Adrenal gland (tissue), 9 donors: ENCODE measurements at regions not wholly inside any gene's neighbourhood (a gene's known extent, or its start where the extent isn't known, plus 50 kb on each side); places are given as distances from the start of the nearest gene placed in this dataset.

Source experiments
- DNase-seq, 7 donors: peaks; one replicate each; pipeline ENCODE4 v3.0.0-alpha.2; 2019 to 2020
- H3K27ac ChIP-seq, 5 donors: fragments of 200-600 bp; sonication (generic) in 4 of 5; 1 replicate in 3 of 5; 2 replicates in 2 of 5; pipeline versions ENCODE4 v1.5.1 to v1.8.0; 2016 to 2020; ENCODE audit warnings: mild to moderate bottlenecking in 1 of 5
- H3K27me3 ChIP-seq: fragments of 200-600 bp; 2 replicates; pipeline ENCODE4 v1.8.0; 2021
- H3K36me3 ChIP-seq, 2 donors: fragments of 200-600 bp; replicated peaks in 1 of 2; 1 replicate in 1 of 2; 2 replicates in 1 of 2; pipeline versions ENCODE4 v1.5.1 to v1.8.0; 2018 to 2022
- H3K4me1 ChIP-seq, 2 donors: fragments of 200-600 bp; replicated peaks in 1 of 2; 1 replicate in 1 of 2; 2 replicates in 1 of 2; pipeline versions ENCODE4 v1.5.1 to v1.8.0; 2018 to 2021
- H3K4me3 ChIP-seq, 4 donors: fragments of 200-600 bp; sonication (generic) in 3 of 4; one replicate each; pipeline ENCODE4 v1.5.1; 2016 to 2018
- H3K9me3 ChIP-seq, 3 donors: fragments of 200-600 bp; sonication (generic) in 1 of 3; replicated peaks in 1 of 3; 1 replicate in 2 of 3; 2 replicates in 1 of 3; pipeline versions ENCODE4 v1.5.1 to v1.8.0; 2016 to 2021
- POLR2A ChIP-seq, 2 donors: fragments of 450-650 bp; IDR thresholded peaks; one replicate each; pipeline ENCODE4 v1.6.1; 2017; ENCODE audit warnings: antibody characterized with exemption in 2 of 2, mild to moderate bottlenecking in 2 of 2, moderate library complexity in 1 of 2
- WGBS, 4 donors: extraction: QIAGEN DNeasy Blood & Tissue Kit in 2 of 4; methylation state at CpG; one replicate each; pipeline versions ENCODE4 v1.1.5 to v1.1.7; 2013 to 2017; 5-methylcytosine and 5-hydroxymethylcytosine counted together
- intact Hi-C, 2 donors: fragments of 100-400 bp; cut with DNase I; formaldehyde crosslinking; loops; one replicate each; pipeline versions ENCODE4 v1.14.1 to v1.15.0; 2022 to 2023
- TF ChIP-seq, protein P1 (sequence below), 6 experiments: fragments of 450-650 bp in 4 of 6; fragments of 200-600 bp in 2 of 6; sonication (generic) in 1 of 6; IDR thresholded peaks; 1 replicate in 5 of 6; 2 replicates in 1 of 6; pipeline versions ENCODE4 v1.5.1 to v1.8.0; 2016 to 2021; ENCODE audit warnings: antibody characterized with exemption in 6 of 6, mild to moderate bottlenecking in 2 of 6, moderate library complexity in 1 of 6
- donor health status: healthy with polysubstance abuse.
- donor health status: Bipolar disorder and iron deficiency.
- donor health status: DM: yes; HTN: yes; CAD: no.
- donor health status: DM: no; HTN: no; CAD: no.
- donor health status: DM: no; HTN: no; CAD: no.

DNA sequence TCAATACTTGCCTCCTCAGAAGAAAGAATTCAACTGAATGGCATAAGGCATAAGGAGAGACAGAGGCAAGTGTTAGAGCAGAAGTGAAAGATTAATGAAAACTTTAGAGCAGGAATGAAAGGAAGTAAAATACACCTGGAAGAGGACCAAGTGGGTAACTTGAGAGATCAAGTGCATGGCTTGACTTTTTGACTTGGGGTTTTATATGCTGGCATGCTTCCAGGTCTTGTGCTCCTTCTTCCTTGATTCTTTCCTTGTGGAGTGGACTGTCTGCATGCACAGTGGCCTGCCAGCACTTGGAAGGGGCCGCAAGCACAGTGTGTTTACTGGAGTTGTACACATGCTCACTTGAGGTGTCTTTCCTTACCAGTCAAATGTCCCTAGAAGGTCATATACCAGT, 222.1 kb upstream of the UFL1 start:
- no peak overlapping the region for H3K4me3 ChIP-seq
- no peak overlapping the region for H3K27ac ChIP-seq
- no peaks in the 10 kb centered on the region for H3K36me3 ChIP-seq
- DNase-seq, result no peak
- intact Hi-C loops, result no loop called here
- 83 to 95% (median 90%) methylated on average over 1 of the region's 1 CpG for WGBS, 4 donors
- H3K4me1 ChIP-seq, result no peaks in the 10 kb centered on the region
- no peak for TF ChIP-seq POLR2A (IDR thresholded peaks at IDR 0.05)
- TF ChIP-seq, protein P1, sequence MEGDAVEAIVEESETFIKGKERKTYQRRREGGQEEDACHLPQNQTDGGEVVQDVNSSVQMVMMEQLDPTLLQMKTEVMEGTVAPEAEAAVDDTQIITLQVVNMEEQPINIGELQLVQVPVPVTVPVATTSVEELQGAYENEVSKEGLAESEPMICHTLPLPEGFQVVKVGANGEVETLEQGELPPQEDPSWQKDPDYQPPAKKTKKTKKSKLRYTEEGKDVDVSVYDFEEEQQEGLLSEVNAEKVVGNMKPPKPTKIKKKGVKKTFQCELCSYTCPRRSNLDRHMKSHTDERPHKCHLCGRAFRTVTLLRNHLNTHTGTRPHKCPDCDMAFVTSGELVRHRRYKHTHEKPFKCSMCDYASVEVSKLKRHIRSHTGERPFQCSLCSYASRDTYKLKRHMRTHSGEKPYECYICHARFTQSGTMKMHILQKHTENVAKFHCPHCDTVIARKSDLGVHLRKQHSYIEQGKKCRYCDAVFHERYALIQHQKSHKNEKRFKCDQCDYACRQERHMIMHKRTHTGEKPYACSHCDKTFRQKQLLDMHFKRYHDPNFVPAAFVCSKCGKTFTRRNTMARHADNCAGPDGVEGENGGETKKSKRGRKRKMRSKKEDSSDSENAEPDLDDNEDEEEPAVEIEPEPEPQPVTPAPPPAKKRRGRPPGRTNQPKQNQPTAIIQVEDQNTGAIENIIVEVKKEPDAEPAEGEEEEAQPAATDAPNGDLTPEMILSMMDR (IDR thresholded peaks at IDR 0.05), result no peak
- no peaks in the 10 kb centered on the region for H3K27me3 ChIP-seq
- no peaks in the 10 kb centered on the region for H3K9me3 ChIP-seq

DNA sequence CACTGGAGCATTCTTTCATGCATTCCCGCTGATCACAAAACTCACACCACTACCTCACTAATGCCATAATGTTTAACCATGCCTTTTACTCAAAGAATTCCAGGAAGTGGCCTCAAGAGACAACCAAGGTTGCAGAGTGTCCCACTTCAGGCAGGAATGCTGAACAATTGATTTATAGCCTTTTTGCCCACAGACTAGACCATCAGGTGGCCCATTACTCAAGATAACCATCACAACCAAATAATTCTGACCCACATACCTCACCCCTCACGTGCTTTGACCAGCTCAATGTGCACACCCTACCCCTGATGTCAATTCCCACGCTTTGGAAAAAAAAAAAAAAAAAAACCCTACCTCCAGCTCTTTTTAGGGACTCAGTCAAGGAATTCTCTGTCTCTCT, 220.6 kb upstream of the UFL1 start:
- Histone ChIP-seq H3K4me1 (no peaks in the 10 kb centered on the region), H3K27ac (no peak overlapping the region), H3K4me3 (no peak overlapping the region), H3K27me3 (no peaks in the 10 kb centered on the region), H3K36me3 (no peaks in the 10 kb centered on the region), H3K9me3 (no peaks in the 10 kb centered on the region)
- TF ChIP-seq, protein P1 (IDR thresholded peaks at IDR 0.05), result no peak
- no peak for TF ChIP-seq POLR2A (IDR thresholded peaks at IDR 0.05)
- WGBS, 4 donors, result 26 to 33% (median 30%) methylated on average over 3 of the region's 3 CpGs
- intact Hi-C loops, result no loop called here
- no peak for DNase-seq

DNA sequence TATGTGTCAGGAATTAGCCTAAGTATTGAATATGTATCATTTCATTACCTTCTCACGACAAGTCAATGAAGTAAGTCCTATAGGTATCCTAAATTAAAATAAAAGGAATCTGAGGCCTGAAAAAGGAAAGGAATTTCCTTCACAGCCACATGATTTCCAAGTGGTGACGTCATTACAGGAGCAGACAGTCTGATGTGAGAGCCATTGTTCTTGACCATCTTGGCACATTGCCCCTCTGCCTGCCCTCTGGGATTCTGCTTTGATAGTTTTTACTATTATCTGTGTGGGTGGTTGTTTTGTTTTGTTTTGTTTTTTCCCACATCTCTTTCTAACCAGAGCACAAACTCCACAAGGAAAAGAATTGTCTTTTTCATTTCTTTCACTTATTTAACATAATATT, 219.8 kb upstream of the UFL1 start:
- no peak for TF ChIP-seq POLR2A (IDR thresholded peaks at IDR 0.05)
- TF ChIP-seq, protein P1 (IDR thresholded peaks at IDR 0.05), result no peak
- Histone ChIP-seq H3K4me3 (no peak overlapping the region), H3K4me1 (no peaks in the 10 kb centered on the region), H3K27ac (no peak overlapping the region), H3K27me3 (no peaks in the 10 kb centered on the region), H3K9me3 (no peaks in the 10 kb centered on the region), H3K36me3 (no peaks in the 10 kb centered on the region)
- no peak for DNase-seq
- intact Hi-C loops, result no loop called here
- WGBS, 4 donors, result 58 to 71% (median 65%) methylated on average over 2 of the region's 2 CpGs

DNA sequence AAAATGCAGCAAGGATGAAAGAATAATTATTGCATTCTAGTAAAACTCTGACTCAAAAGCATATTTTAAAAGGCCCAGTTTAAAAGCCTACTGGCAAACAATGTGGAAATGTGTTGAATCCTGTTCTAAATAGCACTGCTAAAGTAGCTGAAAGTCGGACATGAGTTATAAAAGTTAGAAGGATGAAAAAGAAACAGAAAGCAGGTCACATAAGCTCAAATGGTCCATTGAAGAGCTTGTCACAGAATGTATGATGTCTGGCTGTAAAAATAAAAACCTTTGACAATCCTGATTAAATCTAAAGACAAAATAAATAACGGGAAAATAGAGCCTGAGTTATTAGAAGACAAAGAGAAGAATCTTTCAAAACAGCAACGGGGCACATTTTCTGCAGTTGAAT, 218.6 kb upstream of the UFL1 start:
- no peaks in the 10 kb centered on the region for H3K36me3 ChIP-seq
- H3K4me1 ChIP-seq, result no peaks in the 10 kb centered on the region
- H3K9me3 ChIP-seq, result no peaks in the 10 kb centered on the region
- TF ChIP-seq, protein P1 (IDR thresholded peaks at IDR 0.05), result no peak
- H3K4me3 ChIP-seq, result no peak overlapping the region
- no peak overlapping the region for H3K27ac ChIP-seq
- no peak for DNase-seq
- no peaks in the 10 kb centered on the region for H3K27me3 ChIP-seq
- WGBS, 4 donors, result 51 to 57% (median 52%) methylated on average over 3 of the region's 3 CpGs
- intact Hi-C loops, result no loop called here
